GM12892 (cell line): ENCODE measurements at regions not wholly inside any gene's neighbourhood (a gene's known extent, or its start where the extent isn't known, plus 50 kb on each side); places are given as distances from the start of the nearest gene placed in this dataset.

ENCODE experiments used
- DNase-seq: peaks from one replicate; pipeline ENCODE4 v3.0.0; 2011; ENCODE audit not compliant: insufficient read length
- FAIRE-seq: peaks from 2 replicates; lab custom pipeline; 2011; peaks lifted over from hg19 to GRCh38; lab: Jason Lieb, UNC
- POLR2A ChIP-seq: IDR thresholded peaks from 2 replicates; pipeline ENCODE4 v1.6.1; 2011; ENCODE audit warnings: low read depth, low read length, control low read depth
- POLR2AphosphoS5 ChIP-seq: IDR thresholded peaks from 2 replicates; pipeline ENCODE4 v1.6.1; 2011; ENCODE audit warnings: low read depth, low read length, control low read depth
- TAF1 ChIP-seq: IDR thresholded peaks from 2 replicates; pipeline ENCODE4 v1.6.1; 2011; ENCODE audit warnings: low read depth, mild to moderate bottlenecking, control low read depth, low read length, borderline replicate concordance

GRCh38 chr2:139805441-139805840, 1025.3 kb upstream of the NXPH2 start:
- FAIRE-seq: no peak
- no peak for DNase-seq
- TF ChIP-seq POLR2A (no peak), TAF1 (no peak), POLR2AphosphoS5 (no peak)

- TF ChIP-seq POLR2A: no peak
- no peak for TF ChIP-seq TAF1
- TF ChIP-seq POLR2AphosphoS5: no peak
- FAIRE-seq (no peak), DNase-seq (no peak)
Observed at GRCh38 chr2:139798391-139798790, 1018.2 kb upstream of the NXPH2 start.

GRCh38 chr2:139790807-139791752, 1010.9 kb upstream of the NXPH2 start:
- FAIRE-seq (no peak), DNase-seq (no peak)
- TF ChIP-seq POLR2A: no peak
- TF ChIP-seq TAF1: no peak
- no peak for TF ChIP-seq POLR2AphosphoS5

GRCh38 chr2:139790136-139790535, 1009.9 kb upstream of the NXPH2 start:
- FAIRE-seq (no peak), DNase-seq (no peak)
- no peak for TF ChIP-seq POLR2AphosphoS5
- TF ChIP-seq TAF1: no peak
- no peak for TF ChIP-seq POLR2A

GRCh38 chr2:139778732-139779131, 998.5 kb upstream of the NXPH2 start:
- TF ChIP-seq POLR2A: no peak
- TF ChIP-seq TAF1: no peak
- TF ChIP-seq POLR2AphosphoS5: no peak
- DNase-seq (no peak), FAIRE-seq (no peak)

- DNase-seq (no peak), FAIRE-seq (no peak)
- TF ChIP-seq TAF1: no peak
- no peak for TF ChIP-seq POLR2A
- no peak for TF ChIP-seq POLR2AphosphoS5
Observed at GRCh38 chr2:139773720-139774277, 993.6 kb upstream of the NXPH2 start.

GRCh38 chr2:139769633-139770032, 989.4 kb upstream of the NXPH2 start:
- FAIRE-seq: no peak
- TF ChIP-seq TAF1 (no peak), POLR2AphosphoS5 (no peak), POLR2A (no peak)
- DNase-seq: no peak

- DNase-seq: no peak
- TF ChIP-seq POLR2A (no peak), POLR2AphosphoS5 (no peak), TAF1 (no peak)
- no peak for FAIRE-seq
Observed at GRCh38 chr2:139763705-139764104, 983.5 kb upstream of the NXPH2 start.

- TF ChIP-seq TAF1 (no peak), POLR2AphosphoS5 (no peak), POLR2A (no peak)
- no peak for FAIRE-seq
- DNase-seq: no peak
Observed at GRCh38 chr2:139759000-139759505, 978.9 kb upstream of the NXPH2 start.

GRCh38 chr2:139746901-139747300, 966.7 kb upstream of the NXPH2 start:
- DNase-seq: no peak
- FAIRE-seq: no peak
- TF ChIP-seq POLR2A (no peak), POLR2AphosphoS5 (no peak), TAF1 (no peak)

GRCh38 chr2:139744273-139744672, 964.1 kb upstream of the NXPH2 start:
- DNase-seq: no peak
- FAIRE-seq: no peak
- no peak for TF ChIP-seq TAF1
- TF ChIP-seq POLR2AphosphoS5: no peak
- TF ChIP-seq POLR2A: no peak
